VCaP (cell line): ENCODE measurements at regions not wholly inside any gene's neighbourhood (a gene's known extent, or its start where the extent isn't known, plus 50 kb on each side); places are given as distances from the start of the nearest gene placed in this dataset.

ENCODE experiments used
- H3K27ac ChIP-seq: fragments of 450-650 bp; 2 replicates; pipeline ENCODE4 v1.5.1; 2017
- CTCF ChIP-seq: fragments of 450-650 bp; conservative IDR thresholded peaks from 2 replicates; pipeline ENCODE4 v1.5.1; 2017; ENCODE audit warnings: mild to moderate bottlenecking, moderate library complexity

- H3K27ac ChIP-seq = no peak overlapping the region
- TF ChIP-seq CTCF = no peak
Observed at GRCh38 chr13:81446441-81446840, 1105.5 kb upstream of the SPRY2 start.

GRCh38 chr13:81442904-81443303 is 1102.0 kb upstream of the SPRY2 start:
- H3K27ac ChIP-seq = no peak overlapping the region
- no peak for TF ChIP-seq CTCF

- no peak overlapping the region for H3K27ac ChIP-seq
- TF ChIP-seq CTCF = no peak
Observed at GRCh38 chr13:81425286-81425685, 1084.4 kb upstream of the SPRY2 start.

GRCh38 chr13:81409284-81409683 is 1068.4 kb upstream of the SPRY2 start:
- no peak for TF ChIP-seq CTCF
- no peak overlapping the region for H3K27ac ChIP-seq

GRCh38 chr13:81408647-81409046 is 1067.7 kb upstream of the SPRY2 start:
- no peak for TF ChIP-seq CTCF
- H3K27ac ChIP-seq = no peak overlapping the region

- TF ChIP-seq CTCF = no peak
- H3K27ac ChIP-seq = no peak overlapping the region
Observed at GRCh38 chr13:81406639-81407292, 1065.8 kb upstream of the SPRY2 start.

GRCh38 chr13:81406022-81406421 is 1065.1 kb upstream of the SPRY2 start:
- TF ChIP-seq CTCF = no peak
- H3K27ac ChIP-seq = no peak overlapping the region
